ENCODE measurements at regions not wholly inside any gene's neighbourhood (a gene's known extent, or its start where the extent isn't known, plus 50 kb on each side); places are given as distances from the start of the nearest gene placed in this dataset.
"Not testable (repeated sequence)": the region's sequence is repeated elsewhere in the genome, so short reads cannot be mapped to it uniquely, and the experiment has no call there.

GRCh38 chr13:104953588-104953987 is 1581.9 kb downstream of the EFNB2 start:
- DNase-seq (ENCODE audit: low read depth): no peak

GRCh38 chr13:104949840-104950740 is 1585.4 kb downstream of the EFNB2 start:
- no peak for DNase-seq (ENCODE audit: low read depth)

GRCh38 chr13:104944176-104944575 is 1591.3 kb downstream of the EFNB2 start:
- no peak for DNase-seq (ENCODE audit: low read depth)

DNA sequence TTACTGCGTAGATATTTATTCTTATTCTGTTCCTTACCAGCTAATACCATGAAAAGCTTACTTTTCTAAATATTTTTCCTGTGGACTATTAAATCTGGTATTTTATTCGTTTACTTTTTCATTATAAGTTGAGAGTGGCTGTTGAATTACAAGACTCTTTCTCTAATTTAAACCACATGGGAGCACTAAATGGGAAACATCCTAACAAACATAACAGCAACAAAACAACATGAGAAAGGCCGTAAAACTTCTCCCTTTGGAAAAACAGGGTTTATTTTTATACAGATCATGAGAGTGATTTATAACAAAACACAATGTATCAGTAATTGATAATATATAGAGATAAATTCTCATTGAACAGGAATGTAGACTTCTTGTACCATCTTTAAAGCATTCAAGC is 1592.1 kb downstream of the EFNB2 start:
- no peak for DNase-seq (ENCODE audit: low read depth)

DNA sequence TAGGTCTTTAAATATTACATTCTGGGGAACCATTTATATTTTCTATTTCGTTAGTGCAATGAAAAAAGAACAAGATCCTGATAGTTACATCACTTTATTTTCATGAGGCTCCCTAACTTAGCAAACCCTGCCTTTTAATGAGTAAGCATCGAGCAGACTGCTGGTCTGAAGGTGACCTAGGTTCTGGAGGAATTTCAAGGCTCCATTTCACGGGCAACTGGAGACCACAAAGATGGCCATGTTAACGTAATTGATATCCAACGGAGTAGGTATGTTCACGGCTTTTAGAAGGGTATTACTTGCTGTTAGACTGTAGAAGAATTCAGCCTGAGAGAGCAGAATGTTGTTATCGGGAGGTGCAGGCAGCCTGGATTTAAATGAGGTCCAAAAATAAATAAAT is 1597.6 kb downstream of the EFNB2 start:
- no peak for DNase-seq (ENCODE audit: low read depth)

DNA sequence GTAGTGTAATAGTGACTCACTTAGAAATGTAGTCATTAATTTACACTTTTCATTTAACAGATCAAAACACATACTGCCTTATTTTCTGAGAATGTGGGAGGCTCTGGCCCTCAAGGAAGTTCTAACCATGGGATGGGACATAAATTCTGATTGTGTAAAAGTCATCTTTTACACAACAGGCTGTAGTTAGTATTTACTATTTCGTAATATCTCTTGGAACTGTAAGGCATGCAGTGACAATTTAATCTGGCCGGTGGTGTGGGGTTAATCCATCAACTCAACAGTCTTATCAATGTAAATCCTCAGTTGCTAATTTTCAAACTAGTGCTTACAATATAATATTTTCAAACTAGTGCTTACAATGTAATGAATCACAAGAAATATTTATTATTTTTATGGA is 1599.2 kb downstream of the EFNB2 start:
- DNase-seq (ENCODE audit: low read depth): no peak

GRCh38 chr13:104920513-104920912 is 1614.9 kb downstream of the EFNB2 start:
- DNase-seq (ENCODE audit: low read depth): not testable (repeated sequence)

GRCh38 chr13:104920091-104920490 is 1615.4 kb downstream of the EFNB2 start:
- DNase-seq (ENCODE audit: low read depth): no peak

DNA sequence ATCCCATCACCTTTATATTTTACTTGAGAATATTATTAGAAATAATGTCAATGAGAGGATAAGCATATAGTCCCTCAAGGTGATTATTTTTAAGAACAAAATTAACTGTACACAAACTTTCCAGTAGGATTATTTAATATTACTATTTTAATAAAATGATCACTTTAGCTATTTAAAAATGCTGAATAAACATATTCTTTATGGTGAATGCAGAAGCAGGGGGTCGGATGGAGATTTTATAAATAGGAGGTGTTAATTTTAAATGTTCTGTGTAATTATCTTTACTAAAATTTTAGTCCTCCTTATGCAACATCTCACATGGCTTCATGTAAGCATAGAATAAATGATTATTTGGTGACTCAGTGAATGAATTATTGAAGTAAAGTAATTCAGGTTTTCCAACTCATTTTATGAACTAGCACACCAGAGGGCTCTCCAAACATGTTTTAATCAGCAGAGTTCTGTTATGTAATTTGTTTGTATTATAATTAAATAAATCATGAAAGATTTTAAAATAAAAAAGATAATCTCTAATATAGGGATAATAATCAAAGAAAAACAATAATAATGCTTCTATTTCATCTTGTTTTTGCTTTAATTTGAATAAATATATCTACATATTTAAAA is 1635.2 kb downstream of the EFNB2 start:
- no peak for DNase-seq (ENCODE audit: low read depth)

DNA sequence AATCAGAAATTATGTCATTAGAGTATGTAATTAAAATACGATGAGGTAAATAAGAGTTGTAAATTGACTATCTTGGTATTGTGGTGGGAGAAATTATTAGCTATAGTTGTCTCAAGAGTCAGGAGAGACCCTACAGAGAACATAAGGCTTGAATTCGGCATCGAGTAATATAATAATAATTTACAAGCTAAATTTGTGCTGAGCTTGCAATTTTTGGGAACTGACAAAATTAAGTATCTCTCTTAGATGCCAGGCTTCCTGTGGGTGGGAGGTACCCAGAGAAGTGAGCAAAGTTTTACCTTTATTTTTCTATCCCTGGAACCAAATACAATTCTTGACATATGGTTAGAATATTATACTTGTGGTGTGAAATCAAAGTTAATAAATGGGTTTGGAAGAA is 1637.0 kb downstream of the EFNB2 start:
- DNase-seq (ENCODE audit: low read depth): no peak

GRCh38 chr13:104895521-104895920 is 1639.9 kb downstream of the EFNB2 start:
- no peak for DNase-seq (ENCODE audit: low read depth)

GRCh38 chr13:104875038-104875754 is 1660.3 kb downstream of the EFNB2 start:
- DNase-seq (ENCODE audit: low read depth): no peak

GRCh38 chr13:104872153-104872552 is 1663.3 kb downstream of the EFNB2 start:
- DNase-seq (ENCODE audit: low read depth): no peak

DNA sequence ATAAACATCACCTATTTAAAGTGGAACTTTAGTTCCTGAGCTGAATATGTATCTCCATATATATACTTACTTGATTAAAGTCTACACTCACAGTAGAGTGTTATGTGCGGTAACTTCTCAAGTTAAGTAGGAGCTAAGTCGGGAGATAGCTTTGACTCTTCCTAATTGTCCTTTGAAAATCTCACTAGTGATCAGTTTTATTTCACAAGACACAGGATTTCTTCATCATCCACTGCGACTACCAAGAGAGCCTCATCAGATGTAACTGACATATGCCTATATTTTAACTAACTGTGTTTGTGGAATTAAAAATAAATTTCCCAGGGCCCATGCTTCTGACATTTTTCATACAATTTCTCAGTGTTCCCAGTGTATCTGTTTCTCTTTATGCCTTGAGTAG is 1664.0 kb downstream of the EFNB2 start:
- DNase-seq (ENCODE audit: low read depth): no peak

- DNase-seq (ENCODE audit: low read depth): no peak
Measured at GRCh38 chr13:104869501-104869900, 1666.0 kb downstream of the EFNB2 start.

GRCh38 chr13:104868806-104869205 is 1666.7 kb downstream of the EFNB2 start:
- no peak for DNase-seq (ENCODE audit: low read depth)

- no peak for DNase-seq (ENCODE audit: low read depth)
Measured at GRCh38 chr13:104855581-104855980, 1679.9 kb downstream of the EFNB2 start.

GRCh38 chr13:104854698-104855097 is 1680.8 kb downstream of the EFNB2 start:
- no peak for DNase-seq (ENCODE audit: low read depth)

DNA sequence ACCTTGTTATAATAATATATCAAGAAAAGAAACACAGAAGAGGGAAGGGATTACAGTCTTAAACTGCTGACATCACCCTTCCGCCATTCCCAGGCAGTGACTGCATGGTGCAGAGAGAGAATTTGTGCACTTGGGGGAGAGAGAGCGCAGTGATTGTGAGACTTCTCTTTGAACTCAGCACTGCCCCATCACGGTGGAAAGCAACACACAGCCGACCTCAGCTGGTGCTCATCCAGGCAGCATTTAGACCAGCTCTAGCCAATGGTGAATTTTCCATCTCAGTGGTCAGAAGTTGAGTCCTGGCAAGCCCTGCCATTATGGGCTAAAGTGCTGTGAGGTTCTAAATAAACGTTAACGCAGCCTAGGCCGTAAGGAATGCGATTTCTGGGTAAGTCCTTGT is 1681.5 kb downstream of the EFNB2 start:
- DNase-seq (ENCODE audit: low read depth): no peak

GRCh38 chr13:104847922-104848321 is 1687.5 kb downstream of the EFNB2 start:
- DNase-seq (ENCODE audit: low read depth): no peak

DNA sequence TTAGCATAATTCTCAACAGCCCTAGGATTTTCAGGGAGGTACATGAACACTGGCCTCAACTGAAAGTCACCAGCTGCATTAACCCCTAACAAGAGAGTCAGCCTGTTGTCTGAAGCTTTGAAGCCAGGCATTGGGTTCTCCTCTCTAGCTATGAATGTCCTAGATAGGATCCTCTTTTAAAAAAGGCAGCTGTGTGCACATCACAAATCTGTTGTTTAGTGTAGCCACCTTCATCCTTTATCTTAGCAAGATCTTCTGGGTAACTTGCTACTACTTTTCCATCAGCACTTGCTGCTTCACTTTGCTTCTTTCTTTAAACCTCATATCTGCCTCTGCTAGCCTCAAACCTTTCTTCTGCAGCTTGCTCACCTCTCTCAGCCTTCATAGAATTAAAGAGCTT is 1692.1 kb downstream of the EFNB2 start:
- no peak for DNase-seq (ENCODE audit: low read depth)

- DNase-seq (ENCODE audit: low read depth): no peak
Measured at GRCh38 chr13:104841110-104841509, 1694.4 kb downstream of the EFNB2 start.

DNA sequence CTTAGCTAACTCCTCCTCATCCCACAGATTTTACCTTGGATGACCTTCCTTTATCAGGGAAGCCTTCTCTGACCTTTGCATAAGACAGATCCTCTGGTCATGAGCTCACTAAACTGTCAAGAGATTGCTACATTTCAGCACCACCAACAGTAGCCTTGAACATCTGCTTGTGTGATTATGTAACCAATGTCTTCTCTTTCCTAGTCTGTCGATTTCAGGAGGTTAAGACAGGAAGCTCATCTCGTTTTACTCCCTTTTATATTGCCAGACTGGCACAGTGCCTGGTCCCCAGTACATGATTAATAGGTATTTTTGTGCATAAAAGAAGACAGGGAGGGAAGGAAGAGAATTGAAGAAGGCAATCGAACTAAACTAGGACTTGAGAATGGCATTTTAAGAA is 1697.7 kb downstream of the EFNB2 start:
- no peak for DNase-seq (ENCODE audit: low read depth)
